HL-60 (cell line): ENCODE measurements at regions not wholly inside any gene's neighbourhood (a gene's known extent, or its start where the extent isn't known, plus 50 kb on each side); places are given as distances from the start of the nearest gene placed in this dataset.

Experiments
- DNase-seq, 2 experiments: peaks; one replicate each; pipeline ENCODE4 v3.0.0-alpha.2; 2010 to 2020; ENCODE audit warnings: low read depth in 1 of 2, low spot score in 1 of 2
- H3K27ac ChIP-seq: fragments of 250-450 bp; sonication (Bioruptor Pico); replicated peaks from 2 replicates; pipeline ENCODE4 v1.5.1; 2020; ENCODE audit warnings: mild to moderate bottlenecking, moderate library complexity
- H3K27me3 ChIP-seq: fragments of 250-450 bp; sonication (Bioruptor Pico); 2 replicates; pipeline ENCODE4 v1.5.1; 2021; ENCODE audit warnings: mild to moderate bottlenecking, moderate library complexity; ENCODE audit not compliant: insufficient read depth, poor library complexity, severe bottlenecking
- H3K4me3 ChIP-seq: replicated peaks from 2 replicates; pipeline ENCODE4 v1.5.1; 2011; ENCODE audit warnings: mild to moderate bottlenecking, control low read depth, low read length; ENCODE audit not compliant: insufficient read depth
- GABPA ChIP-seq: IDR thresholded peaks from 2 replicates; pipeline ENCODE4 v1.6.1; 2012; ENCODE audit warnings: low read depth
- POLR2AphosphoS5 ChIP-seq: IDR thresholded peaks from 2 replicates; pipeline ENCODE4 v1.6.1; 2012; ENCODE audit warnings: low read depth
- SPI1 ChIP-seq: IDR thresholded peaks from 2 replicates; pipeline ENCODE4 v1.6.1; 2012; ENCODE audit warnings: low read depth, mild to moderate bottlenecking, borderline replicate concordance
- TF ChIP-seq, protein P1 (sequence below): IDR thresholded peaks from 2 replicates; pipeline ENCODE4 v1.6.1; 2012; ENCODE audit warnings: low read depth; ENCODE audit not compliant: insufficient replicate concordance
- TF ChIP-seq, protein P2 (sequence below): IDR thresholded peaks from one replicate; pipeline ENCODE4 v1.5.1; 2011; ENCODE audit warnings: low read length, control low read depth, inconsistent platforms; ENCODE audit not compliant: insufficient read depth

DNA sequence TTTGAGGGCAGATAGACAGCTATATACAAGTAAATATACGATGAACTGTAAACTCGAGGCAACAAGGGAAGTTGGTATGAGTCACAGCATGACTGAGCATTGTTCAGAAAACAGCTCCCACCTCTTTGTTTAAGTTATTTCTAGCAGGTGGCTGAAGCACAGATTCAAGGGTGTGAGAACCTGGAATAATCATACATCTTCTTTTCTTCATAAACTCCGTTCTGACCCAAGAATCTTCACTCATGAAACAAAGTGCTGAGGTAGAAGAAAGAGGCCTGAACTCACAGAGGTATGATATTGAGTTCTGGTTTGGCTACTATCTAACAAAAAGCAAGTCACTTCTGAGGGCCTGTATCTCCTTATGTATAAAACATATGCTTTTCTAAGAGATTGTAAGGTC lies 364.1 kb upstream of the KITLG start:
- peaks cover 2% of the 10 kb centered on the region for H3K27me3 ChIP-seq
- no peak overlapping the region for H3K27ac ChIP-seq
- no peak for TF ChIP-seq SPI1
- no peak for TF ChIP-seq POLR2AphosphoS5
- TF ChIP-seq, protein P1, sequence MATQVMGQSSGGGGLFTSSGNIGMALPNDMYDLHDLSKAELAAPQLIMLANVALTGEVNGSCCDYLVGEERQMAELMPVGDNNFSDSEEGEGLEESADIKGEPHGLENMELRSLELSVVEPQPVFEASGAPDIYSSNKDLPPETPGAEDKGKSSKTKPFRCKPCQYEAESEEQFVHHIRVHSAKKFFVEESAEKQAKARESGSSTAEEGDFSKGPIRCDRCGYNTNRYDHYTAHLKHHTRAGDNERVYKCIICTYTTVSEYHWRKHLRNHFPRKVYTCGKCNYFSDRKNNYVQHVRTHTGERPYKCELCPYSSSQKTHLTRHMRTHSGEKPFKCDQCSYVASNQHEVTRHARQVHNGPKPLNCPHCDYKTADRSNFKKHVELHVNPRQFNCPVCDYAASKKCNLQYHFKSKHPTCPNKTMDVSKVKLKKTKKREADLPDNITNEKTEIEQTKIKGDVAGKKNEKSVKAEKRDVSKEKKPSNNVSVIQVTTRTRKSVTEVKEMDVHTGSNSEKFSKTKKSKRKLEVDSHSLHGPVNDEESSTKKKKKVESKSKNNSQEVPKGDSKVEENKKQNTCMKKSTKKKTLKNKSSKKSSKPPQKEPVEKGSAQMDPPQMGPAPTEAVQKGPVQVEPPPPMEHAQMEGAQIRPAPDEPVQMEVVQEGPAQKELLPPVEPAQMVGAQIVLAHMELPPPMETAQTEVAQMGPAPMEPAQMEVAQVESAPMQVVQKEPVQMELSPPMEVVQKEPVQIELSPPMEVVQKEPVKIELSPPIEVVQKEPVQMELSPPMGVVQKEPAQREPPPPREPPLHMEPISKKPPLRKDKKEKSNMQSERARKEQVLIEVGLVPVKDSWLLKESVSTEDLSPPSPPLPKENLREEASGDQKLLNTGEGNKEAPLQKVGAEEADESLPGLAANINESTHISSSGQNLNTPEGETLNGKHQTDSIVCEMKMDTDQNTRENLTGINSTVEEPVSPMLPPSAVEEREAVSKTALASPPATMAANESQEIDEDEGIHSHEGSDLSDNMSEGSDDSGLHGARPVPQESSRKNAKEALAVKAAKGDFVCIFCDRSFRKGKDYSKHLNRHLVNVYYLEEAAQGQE: no peak
- TF ChIP-seq, protein P2, sequence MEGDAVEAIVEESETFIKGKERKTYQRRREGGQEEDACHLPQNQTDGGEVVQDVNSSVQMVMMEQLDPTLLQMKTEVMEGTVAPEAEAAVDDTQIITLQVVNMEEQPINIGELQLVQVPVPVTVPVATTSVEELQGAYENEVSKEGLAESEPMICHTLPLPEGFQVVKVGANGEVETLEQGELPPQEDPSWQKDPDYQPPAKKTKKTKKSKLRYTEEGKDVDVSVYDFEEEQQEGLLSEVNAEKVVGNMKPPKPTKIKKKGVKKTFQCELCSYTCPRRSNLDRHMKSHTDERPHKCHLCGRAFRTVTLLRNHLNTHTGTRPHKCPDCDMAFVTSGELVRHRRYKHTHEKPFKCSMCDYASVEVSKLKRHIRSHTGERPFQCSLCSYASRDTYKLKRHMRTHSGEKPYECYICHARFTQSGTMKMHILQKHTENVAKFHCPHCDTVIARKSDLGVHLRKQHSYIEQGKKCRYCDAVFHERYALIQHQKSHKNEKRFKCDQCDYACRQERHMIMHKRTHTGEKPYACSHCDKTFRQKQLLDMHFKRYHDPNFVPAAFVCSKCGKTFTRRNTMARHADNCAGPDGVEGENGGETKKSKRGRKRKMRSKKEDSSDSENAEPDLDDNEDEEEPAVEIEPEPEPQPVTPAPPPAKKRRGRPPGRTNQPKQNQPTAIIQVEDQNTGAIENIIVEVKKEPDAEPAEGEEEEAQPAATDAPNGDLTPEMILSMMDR: no peak
- TF ChIP-seq GABPA: no peak
- no peak overlapping the region for H3K4me3 ChIP-seq
- DNase-seq: no peak

DNA sequence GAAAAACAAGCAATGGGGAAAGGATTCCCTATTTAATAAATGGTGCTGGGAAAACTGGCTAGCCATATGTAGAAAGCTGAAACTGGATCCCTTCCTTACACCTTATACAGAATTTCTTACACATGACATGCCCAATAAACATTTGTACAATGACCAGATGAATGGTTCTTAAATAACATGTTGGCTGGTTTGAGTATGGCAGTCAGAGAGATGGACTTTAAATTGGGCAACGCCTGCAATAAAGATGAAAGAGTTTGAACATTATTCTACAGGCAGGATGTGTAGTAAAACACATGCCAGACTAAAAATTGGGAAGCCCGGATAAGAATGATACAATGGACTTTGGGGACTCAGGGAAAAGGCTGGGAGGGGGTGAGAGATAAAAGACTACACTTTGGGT lies 360.6 kb upstream of the KITLG start:
- H3K27ac ChIP-seq: no peak overlapping the region
- no peaks in the 10 kb centered on the region for H3K27me3 ChIP-seq
- no peak overlapping the region for H3K4me3 ChIP-seq
- TF ChIP-seq, protein P1: no peak
- no peak for TF ChIP-seq SPI1
- TF ChIP-seq POLR2AphosphoS5: no peak
- TF ChIP-seq, protein P2: no peak
- TF ChIP-seq GABPA: no peak
- no peak for DNase-seq

DNA sequence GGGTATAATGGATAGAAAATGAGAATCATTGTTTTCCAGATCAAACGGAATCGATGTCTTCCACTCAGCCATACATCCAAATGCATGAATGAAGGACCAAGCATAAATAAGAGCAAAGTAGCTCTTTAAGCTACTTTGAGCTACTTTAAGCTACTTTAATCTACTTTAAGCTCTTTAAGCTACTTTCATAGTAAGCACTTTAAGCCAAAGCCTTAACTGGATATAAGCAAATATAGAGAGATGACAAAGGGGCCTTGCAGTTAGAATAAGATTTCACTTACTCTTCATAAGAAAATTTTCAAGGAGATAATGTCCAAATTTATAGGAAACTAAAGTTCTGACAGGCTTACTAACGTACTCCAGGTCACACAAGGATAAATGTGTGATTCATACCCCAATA lies 355.6 kb upstream of the KITLG start:
- no peak for DNase-seq
- no peak for TF ChIP-seq GABPA
- Histone ChIP-seq H3K27me3 (no peaks in the 10 kb centered on the region), H3K4me3 (no peak overlapping the region), H3K27ac (no peak overlapping the region)

DNA sequence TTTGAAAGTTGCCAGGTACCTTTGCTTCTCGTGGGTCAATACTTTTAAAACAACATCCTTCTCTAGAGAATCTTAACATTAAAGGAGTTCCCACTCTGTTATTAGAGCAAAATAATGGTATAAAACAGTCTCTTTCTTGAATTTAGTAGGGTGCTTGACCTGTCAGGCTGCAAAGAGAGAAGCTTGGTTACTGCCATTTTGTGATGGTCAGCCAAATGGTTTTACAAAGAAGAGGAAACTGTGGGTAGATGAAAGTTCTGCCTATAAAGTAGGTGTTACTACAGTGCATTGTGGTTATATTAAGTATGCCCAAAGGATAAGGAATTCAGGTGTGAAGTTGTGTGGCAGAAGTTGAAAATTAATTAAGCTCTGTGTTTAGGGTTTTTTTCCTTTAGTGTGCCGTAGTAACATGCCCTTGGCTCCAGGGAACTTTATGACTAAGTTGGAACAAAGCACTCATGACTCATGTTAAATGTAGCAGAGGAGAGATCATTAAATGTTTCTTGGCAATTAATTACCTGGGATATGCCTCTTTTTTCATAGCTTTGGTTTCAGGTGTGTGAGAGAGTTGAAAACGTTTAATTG lies 354.0 kb upstream of the KITLG start:
- Histone ChIP-seq H3K4me3 (no peak overlapping the region), H3K27me3 (no peaks in the 10 kb centered on the region), H3K27ac (no peak overlapping the region)
- no peak for DNase-seq
- TF ChIP-seq, protein P2: no peak
- TF ChIP-seq, protein P1: no peak
- TF ChIP-seq SPI1: no peak
- TF ChIP-seq POLR2AphosphoS5: no peak
- no peak for TF ChIP-seq GABPA
